GM19025 (cell line): ENCODE measurements at regions not wholly inside any gene's neighbourhood (a gene's known extent, or its start where the extent isn't known, plus 50 kb on each side); places are given as distances from the start of the nearest gene placed in this dataset.
"Not testable (repeated sequence)": the region's sequence is repeated elsewhere in the genome, so short reads cannot be mapped to it uniquely, and the experiment has no call there.

Experiments
- ATAC-seq: cut with Tn5 transposase; IDR thresholded peaks from one replicate; pipeline ENCODE4 v1.9.1; 2021; ENCODE audit warnings: mild to moderate bottlenecking, low read depth, moderate library complexity; ENCODE audit not compliant: unreplicated experiment

DNA sequence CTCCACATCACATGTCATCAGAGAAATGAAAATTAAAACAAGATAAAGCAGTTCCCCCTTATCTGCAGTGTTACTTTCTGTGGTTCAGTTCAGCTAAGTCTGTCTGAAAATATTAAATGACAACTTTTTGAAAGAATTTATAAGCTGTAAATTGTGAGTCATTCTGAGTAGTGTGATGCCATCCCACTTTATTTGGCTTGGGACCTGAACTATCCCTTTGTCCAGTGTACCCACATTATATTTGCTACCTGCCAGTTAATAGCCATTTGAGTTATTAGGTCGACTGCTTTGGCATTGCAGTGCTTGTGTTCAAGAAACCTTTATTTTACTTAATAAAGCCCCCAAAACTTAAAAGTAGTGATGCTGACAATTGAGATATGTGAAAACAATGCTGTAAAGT, 804.2 kb downstream of the ANKRD7 start:
- ATAC-seq = no peak

- not testable (repeated sequence) for ATAC-seq
These were observed 807.6 kb downstream of the ANKRD7 start for GRCh38 chr7:119032136-119032535.

DNA sequence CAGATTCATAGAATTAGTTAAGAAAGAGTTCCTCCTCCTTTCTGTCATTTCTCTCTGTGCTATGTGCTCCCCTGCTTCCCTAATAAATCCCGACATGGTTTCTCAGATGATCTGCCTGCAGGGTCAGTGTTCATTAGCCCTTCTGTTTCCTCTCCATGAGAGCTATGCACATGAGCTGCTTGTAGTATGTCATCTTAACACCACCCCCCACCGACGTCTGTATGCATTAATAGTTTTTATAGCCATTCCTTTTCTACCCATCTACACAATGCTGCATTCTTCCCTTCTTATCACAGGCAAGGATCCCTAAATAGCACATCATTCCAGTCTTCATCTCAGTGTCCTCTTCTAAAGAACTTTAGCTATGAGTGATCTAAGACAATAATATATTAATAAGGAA, 809.1 kb downstream of the ANKRD7 start:
- no peak for ATAC-seq

DNA sequence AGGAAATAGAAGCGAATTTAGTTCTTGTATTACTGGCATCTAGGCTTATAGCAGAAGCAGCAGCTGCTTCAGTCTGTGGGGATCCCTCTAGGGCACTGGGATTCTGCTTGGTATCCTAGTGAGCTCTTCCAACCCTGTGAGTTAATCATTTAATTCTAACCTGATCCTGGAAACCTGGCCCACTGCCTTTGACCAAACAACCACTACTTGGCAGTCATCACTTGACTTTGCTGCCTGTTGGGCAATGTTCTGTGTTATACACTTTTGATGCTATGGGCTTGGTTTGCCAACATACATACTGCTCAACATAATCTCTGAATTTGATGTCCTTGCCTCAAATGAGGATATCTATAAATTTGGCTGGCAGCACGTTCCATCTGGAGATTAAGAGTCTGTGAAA, 813.4 kb downstream of the ANKRD7 start:
- no peak for ATAC-seq

DNA sequence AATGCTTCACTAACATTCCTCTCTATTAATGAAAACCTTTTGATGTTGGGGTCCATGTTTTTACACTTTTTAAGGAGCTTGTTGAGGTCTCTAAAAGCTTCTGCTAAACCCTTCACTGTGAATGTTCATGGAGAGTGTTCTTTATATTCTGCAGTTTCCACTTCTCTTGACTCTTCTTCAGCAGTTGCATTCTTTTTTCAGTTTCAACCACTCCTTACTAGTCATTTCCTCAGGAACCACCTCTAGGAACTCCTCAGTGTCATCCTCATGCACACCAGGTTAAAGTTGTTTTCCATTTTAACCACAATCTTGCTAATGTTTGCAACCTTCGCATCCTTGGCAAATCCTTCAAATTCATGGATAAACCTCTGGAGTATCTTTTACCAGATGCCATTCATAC, 821.6 kb downstream of the ANKRD7 start:
- no peak for ATAC-seq

DNA sequence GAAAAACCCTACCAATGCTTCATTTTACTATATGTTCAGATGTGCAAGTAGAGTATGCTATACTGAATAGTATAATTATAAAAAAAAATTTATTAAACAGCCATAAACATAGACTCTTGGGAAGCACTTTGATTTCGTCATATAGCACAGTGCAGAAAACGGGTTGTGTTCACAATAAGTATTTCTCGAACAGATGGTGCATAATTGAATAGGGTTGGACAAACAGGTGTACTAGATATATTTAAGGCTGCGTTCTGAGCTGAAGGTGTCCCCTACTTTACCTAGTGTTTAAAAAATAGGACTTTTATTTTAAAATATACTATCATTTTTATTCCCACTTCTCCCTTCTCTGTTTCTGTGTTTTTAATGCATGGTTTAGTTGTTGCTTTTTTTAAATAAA, 841.5 kb downstream of the ANKRD7 start:
- no peak for ATAC-seq

DNA sequence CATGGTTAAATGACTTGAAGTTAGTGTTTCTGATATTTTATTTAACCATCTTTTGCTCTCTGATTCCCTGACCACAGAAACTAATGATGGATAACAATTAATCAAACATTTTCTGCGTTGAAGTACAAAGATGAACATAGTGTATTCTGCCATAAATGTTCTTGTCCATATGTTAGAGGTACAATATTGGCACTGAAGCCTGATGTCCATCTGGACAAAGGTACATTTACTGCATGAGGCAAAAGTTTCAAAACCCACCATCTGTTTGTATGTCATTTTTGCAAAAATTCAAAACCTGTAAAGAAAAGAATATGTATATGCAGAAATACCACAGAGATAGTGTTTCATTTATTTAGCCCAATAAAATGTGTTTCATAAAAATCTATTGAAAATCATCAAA, 861.5 kb downstream of the ANKRD7 start:
- ATAC-seq = no peak

GRCh38 chr7:119090851-119091250, 866.3 kb downstream of the ANKRD7 start:
- ATAC-seq = no peak

DNA sequence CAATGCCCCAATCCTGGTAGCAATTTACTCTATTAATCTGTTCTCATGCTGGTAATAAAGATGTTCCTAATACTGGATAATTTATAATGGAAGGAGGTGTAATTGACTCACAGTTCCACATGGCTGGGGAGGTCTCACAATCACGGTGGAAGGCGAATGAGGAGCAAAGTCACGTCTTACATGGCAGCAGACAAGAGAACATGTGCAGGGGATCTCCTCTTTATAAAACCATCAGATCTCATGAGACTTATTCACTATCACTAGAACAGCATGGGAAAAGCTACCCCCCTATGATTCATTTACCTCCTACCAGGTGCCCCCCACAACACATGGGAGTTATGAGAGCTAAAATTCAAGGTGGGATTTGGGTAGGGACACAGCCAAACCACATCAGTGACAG, 872.2 kb downstream of the ANKRD7 start:
- no peak for ATAC-seq

DNA sequence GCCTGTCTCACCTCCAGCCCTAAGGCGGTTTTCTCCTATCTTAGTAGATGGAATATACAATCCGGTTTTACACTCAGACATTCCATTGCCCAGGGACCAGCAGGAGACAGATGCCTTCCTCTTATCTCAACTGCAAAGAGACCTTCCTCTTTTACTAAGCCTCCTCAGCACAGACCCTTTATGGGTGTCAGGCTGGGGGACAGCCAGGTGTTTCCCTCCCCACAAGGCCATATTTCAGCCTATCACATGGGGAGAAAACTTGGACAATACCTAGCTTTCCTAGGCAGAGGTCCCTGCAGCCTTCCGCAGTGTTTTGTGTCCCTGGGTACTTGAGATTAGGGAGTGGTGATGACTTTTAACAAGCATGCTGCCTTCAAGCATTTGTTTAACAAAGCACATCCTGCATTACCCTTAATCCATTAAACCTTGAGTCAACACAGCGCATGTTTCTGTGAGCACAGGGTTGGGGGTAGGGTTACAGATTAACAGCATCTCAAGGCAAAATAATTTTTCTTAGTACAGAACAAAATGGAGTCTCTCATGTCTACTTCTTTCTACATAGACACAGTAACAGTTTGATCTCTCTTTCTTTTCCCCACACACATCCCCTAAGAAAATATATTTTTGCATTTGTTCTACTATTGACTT, 876.2 kb downstream of the ANKRD7 start:
- ATAC-seq = not testable (repeated sequence)

DNA sequence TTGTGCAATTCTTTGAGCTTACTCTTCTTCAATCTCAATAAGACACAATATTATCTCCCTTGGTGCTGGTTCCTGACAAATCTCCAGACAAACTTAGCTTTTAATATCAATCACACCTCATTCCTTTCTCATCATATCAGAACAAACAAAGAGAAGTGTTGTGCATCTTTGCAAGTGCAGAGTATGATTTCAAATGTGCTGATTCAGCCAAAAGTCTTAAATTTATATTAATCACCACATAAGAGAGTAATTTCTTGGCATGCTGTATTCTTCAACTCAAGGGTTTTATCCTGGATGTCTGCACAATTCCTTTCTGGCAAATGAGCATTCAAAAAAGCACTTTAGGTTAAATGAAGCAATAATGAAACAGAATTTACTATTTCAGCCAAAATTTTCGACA, 877.8 kb downstream of the ANKRD7 start:
- ATAC-seq = no peak

GRCh38 chr7:119105381-119105780, 880.9 kb downstream of the ANKRD7 start:
- no peak for ATAC-seq

- ATAC-seq = no peak
These were observed 898.8 kb downstream of the ANKRD7 start for GRCh38 chr7:119123326-119123725.

DNA sequence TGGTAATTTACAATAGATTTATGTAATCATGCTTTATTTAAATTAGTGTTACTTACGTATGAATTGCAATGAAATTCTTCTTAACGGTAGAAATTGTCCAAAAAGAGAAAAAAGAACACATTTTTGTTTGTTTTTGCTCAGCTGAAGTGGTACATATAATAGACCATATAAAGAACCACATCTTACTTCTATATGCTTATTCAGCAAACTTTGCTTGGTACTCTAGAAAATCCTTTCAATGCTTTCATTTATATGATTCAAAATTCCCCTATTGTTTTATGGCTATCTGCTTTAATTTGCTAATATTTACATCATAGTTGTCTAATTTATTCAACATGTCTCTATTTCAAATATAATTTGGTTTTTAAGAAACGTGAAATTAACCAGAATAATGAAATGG, 903.2 kb downstream of the ANKRD7 start:
- ATAC-seq = no peak

GRCh38 chr7:119132436-119132835, 907.9 kb downstream of the ANKRD7 start:
- ATAC-seq = no peak

DNA sequence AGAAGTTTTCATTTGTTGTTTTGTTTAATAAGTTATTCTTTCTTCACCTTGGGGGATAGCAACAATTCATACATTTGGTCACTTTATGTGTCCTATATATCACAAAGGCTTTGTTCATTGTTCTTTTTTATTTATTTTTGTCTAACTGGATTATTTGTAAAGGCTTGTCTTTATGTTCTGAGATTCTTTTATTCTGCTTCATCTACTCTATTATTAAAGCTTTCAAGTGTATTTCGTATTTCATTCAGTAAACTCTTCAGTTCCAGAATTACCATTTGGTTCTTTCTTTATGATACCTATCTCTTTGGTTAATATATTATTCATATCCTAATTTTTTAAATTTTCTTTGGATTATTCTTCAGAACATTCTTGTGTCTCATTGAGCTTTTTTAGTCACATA, 942.9 kb downstream of the ANKRD7 start:
- no peak for ATAC-seq

DNA sequence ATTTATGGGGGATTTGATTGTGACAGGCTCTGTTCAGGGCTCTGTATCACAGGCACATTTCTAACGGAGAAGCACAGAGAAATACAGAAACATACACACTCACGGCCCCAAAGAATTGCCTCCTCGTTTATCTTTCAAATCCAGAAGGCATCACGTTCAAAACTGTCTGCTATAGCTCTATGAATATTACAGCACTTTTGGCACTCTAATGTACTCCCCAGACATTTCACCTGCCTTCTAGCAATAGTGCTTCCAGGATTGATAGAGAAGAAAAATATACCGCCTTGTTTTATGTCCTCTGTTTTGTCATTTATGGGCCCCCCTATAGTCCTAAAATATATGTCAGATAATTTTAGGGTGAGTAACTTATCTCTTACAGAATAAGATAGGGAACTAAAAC, 947.5 kb downstream of the ANKRD7 start:
- ATAC-seq = no peak

DNA sequence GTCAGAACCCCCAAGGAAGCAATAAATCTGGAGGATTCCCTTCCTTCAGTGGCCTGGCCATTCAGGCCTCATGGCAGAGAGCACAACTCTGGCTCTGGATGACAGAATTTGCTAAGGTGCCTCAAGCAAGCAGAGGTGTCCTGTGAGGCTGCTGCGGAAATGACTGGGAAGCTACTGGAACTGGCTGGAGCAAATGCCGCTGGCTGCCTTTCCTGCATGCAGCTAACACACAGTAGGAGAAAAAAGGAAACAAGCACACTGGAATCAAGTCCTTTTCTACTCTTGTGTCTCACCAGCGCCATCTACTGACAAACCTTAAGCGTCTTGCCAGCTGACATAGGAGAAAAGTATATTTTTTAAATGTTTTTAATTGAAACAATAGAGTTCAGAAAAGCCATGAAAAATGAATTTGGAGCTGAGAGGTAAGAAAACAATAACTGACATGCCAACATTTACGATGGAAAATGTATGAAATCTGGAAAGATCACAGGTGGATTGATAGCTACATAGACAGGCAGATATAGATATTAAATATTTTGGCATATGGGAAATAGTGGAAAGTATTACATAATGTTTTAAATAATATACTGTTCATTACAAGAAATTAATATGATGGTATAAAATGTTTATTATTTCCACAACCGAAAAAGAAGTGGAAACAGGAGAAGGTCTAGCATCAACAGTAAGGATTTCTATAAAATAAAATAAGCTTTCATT, 951.6 kb downstream of the ANKRD7 start:
- ATAC-seq = no peak

- no peak for ATAC-seq
These were observed 953.4 kb downstream of the ANKRD7 start for GRCh38 chr7:119177863-119178262.

GRCh38 chr7:119184124-119184788, 959.8 kb downstream of the ANKRD7 start:
- no peak for ATAC-seq

GRCh38 chr7:119196183-119196582, 971.7 kb downstream of the ANKRD7 start:
- ATAC-seq = no peak
